Brain microvascular endothelial cell (primary cell): ENCODE measurements at regions not wholly inside any gene's neighbourhood (a gene's known extent, or its start where the extent isn't known, plus 50 kb on each side); places are given as distances from the start of the nearest gene placed in this dataset.
A peak's percentile ranks its signal among the peaks of the same experiment; 100 is the strongest.

Source experiments
- DNase-seq: peaks from one replicate; pipeline ENCODE4 v3.0.0-alpha.2; 2020
- H3K27ac ChIP-seq: fragments of 250-450 bp; sonication (Bioruptor Pico); 2 replicates; pipeline ENCODE4 v1.5.1; 2020; ENCODE audit warnings: mild to moderate bottlenecking, moderate library complexity
- H3K27me3 ChIP-seq: fragments of 250-450 bp; sonication (Bioruptor Pico); replicated peaks from 2 replicates; pipeline ENCODE4 v1.5.1; 2020; ENCODE audit warnings: mild to moderate bottlenecking
- H3K36me3 ChIP-seq: fragments of 250-450 bp; sonication (Bioruptor Pico); replicated peaks from 2 replicates; pipeline ENCODE4 v1.5.1; 2020; ENCODE audit warnings: mild to moderate bottlenecking
- H3K4me3 ChIP-seq: 2 replicates; pipeline ENCODE4 v1.5.1; 2011; ENCODE audit warnings: low read depth, mild to moderate bottlenecking, control low read depth, low read length, moderate library complexity
- CTCF ChIP-seq: IDR thresholded peaks from 2 replicates; pipeline ENCODE4 v1.5.1; 2011; ENCODE audit warnings: low read depth, mild to moderate bottlenecking, moderate library complexity, low read length, control low read depth, inconsistent platforms; ENCODE audit errors: missing control alignments
- in situ Hi-C: cut with HindIII; loops from 2 replicates; pipeline ENCODE4 v1.10.0; 2017; ENCODE audit warnings: low sequenced_read_pairs, low pct_ligation_motif_present

- Histone ChIP-seq H3K27me3 (no peaks in the 10 kb centered on the region), H3K36me3 (no peaks in the 10 kb centered on the region), H3K4me3 (no peak overlapping the region), H3K27ac (no peak overlapping the region)
- in situ Hi-C loops: no loop called here
- DNase-seq: no peak
- no peak for TF ChIP-seq CTCF
Measured at GRCh38 chr9:95815961-95816360, 59.5 kb upstream of the ERCC6L2 start.

GRCh38 chr9:95815133-95815532, 60.4 kb upstream of the ERCC6L2 start:
- TF ChIP-seq CTCF: no peak
- no peak overlapping the region for H3K27ac ChIP-seq
- H3K4me3 ChIP-seq: no peak overlapping the region
- H3K27me3 ChIP-seq: no peaks in the 10 kb centered on the region
- H3K36me3 ChIP-seq: no peaks in the 10 kb centered on the region
- in situ Hi-C loops: no loop called here
- peak; percentile 35 for DNase-seq

- in situ Hi-C loops: no loop called here
- no peaks in the 10 kb centered on the region for H3K27me3 ChIP-seq
- no peak for TF ChIP-seq CTCF
- no peak overlapping the region for H3K4me3 ChIP-seq
- no peak for DNase-seq
- no peaks in the 10 kb centered on the region for H3K36me3 ChIP-seq
- H3K27ac ChIP-seq: no peak overlapping the region
Measured at GRCh38 chr9:95813923-95814322, 61.6 kb upstream of the ERCC6L2 start.

GRCh38 chr9:95810814-95811213, 64.7 kb upstream of the ERCC6L2 start:
- no peak for DNase-seq
- Histone ChIP-seq H3K36me3 (no peaks in the 10 kb centered on the region), H3K27me3 (no peaks in the 10 kb centered on the region), H3K27ac (no peak overlapping the region), H3K4me3 (no peak overlapping the region)
- no peak for TF ChIP-seq CTCF
- in situ Hi-C loops: no loop called here

- Histone ChIP-seq H3K27me3 (no peaks in the 10 kb centered on the region), H3K27ac (no peak overlapping the region), H3K4me3 (no peak overlapping the region), H3K36me3 (no peaks in the 10 kb centered on the region)
- TF ChIP-seq CTCF: no peak
- in situ Hi-C loops: no loop called here
- no peak for DNase-seq
Measured at GRCh38 chr9:95810133-95810532, 65.4 kb upstream of the ERCC6L2 start.

- TF ChIP-seq CTCF: no peak
- Histone ChIP-seq H3K27ac (no peak overlapping the region), H3K36me3 (no peaks in the 10 kb centered on the region), H3K27me3 (no peaks in the 10 kb centered on the region), H3K4me3 (no peak overlapping the region)
- in situ Hi-C loops: no loop called here
- no peak for DNase-seq
Measured at GRCh38 chr9:95809686-95810085, 65.8 kb upstream of the ERCC6L2 start.
